H9 (cell line): ENCODE measurements at regions not wholly inside any gene's neighbourhood (a gene's known extent, or its start where the extent isn't known, plus 50 kb on each side); places are given as distances from the start of the nearest gene placed in this dataset.
A peak's percentile ranks its signal among the peaks of the same experiment; 100 is the strongest.

Source experiments
- DNase-seq: peaks from one replicate; pipeline ENCODE4 v3.0.0-alpha.2; 2017
- H2AFZ ChIP-seq: one replicate; pipeline ENCODE4 v1.6.1; 2013; ENCODE audit warnings: mild to moderate bottlenecking, low read length, control low read depth, moderate library complexity
- H2AK5ac ChIP-seq: 2 replicates; pipeline ENCODE4 v1.6.1; 2013; ENCODE audit warnings: low read length, control low read depth, mixed read lengths; ENCODE audit not compliant: insufficient read length
- H2BK120ac ChIP-seq: one replicate; pipeline ENCODE4 v1.6.1; 2013; ENCODE audit warnings: low read depth, mild to moderate bottlenecking, low read length, control low read depth, inconsistent platforms; ENCODE audit not compliant: poor library complexity, severe bottlenecking
- H2BK12ac ChIP-seq: 2 replicates; pipeline ENCODE4 v1.6.1; 2013; ENCODE audit warnings: low read length, control low read depth, mixed read lengths, low read depth; ENCODE audit not compliant: insufficient read length
- H2BK15ac ChIP-seq: 2 replicates; pipeline ENCODE4 v1.6.1; 2013; ENCODE audit warnings: low read depth, low read length, control low read depth
- H2BK20ac ChIP-seq: one replicate; pipeline ENCODE4 v1.6.1; 2013; ENCODE audit warnings: low read depth, mild to moderate bottlenecking, low read length, control low read depth, inconsistent platforms; ENCODE audit not compliant: poor library complexity, severe bottlenecking
- H2BK5ac ChIP-seq: 2 replicates; pipeline ENCODE4 v1.6.1; 2013; ENCODE audit warnings: low read length, control low read depth, mixed read lengths; ENCODE audit not compliant: insufficient read length
- H3K14ac ChIP-seq: 2 replicates; pipeline ENCODE4 v1.6.1; 2013; ENCODE audit warnings: low read length, control low read depth; ENCODE audit not compliant: insufficient read depth
- H3K18ac ChIP-seq: 2 replicates; pipeline ENCODE4 v1.6.1; 2013; ENCODE audit warnings: low read depth, mild to moderate bottlenecking, mixed read lengths, low read length, control low read depth; ENCODE audit not compliant: insufficient read length
- H3K23ac ChIP-seq: 2 replicates; pipeline ENCODE4 v1.6.1; 2013; ENCODE audit warnings: low read length, control low read depth, mixed read lengths, low read depth; ENCODE audit not compliant: insufficient read length
- H3K23me2 ChIP-seq: 2 replicates; pipeline ENCODE4 v1.6.1; 2013; ENCODE audit warnings: low read depth, mild to moderate bottlenecking, mixed read lengths, low read length, control low read depth; ENCODE audit not compliant: insufficient read length, poor library complexity, severe bottlenecking
- H3K27ac ChIP-seq: 2 replicates; pipeline ENCODE4 v1.5.1; 2013; ENCODE audit warnings: low read length, control low read depth, mixed read lengths, low read depth; ENCODE audit not compliant: insufficient read length
- H3K27me3 ChIP-seq: 2 replicates; pipeline ENCODE4 v1.6.1; 2013; ENCODE audit warnings: low read length, control low read depth, inconsistent platforms; ENCODE audit not compliant: insufficient read depth
- H3K4ac ChIP-seq: 2 replicates; pipeline ENCODE4 v1.6.1; 2013; ENCODE audit warnings: low read depth, mild to moderate bottlenecking, control low read depth, inconsistent platforms, low read length, moderate library complexity
- H3K4me1 ChIP-seq: 2 replicates; pipeline ENCODE4 v1.6.1; 2013; ENCODE audit warnings: low read length, control low read depth, inconsistent platforms; ENCODE audit not compliant: insufficient read depth
- H3K4me2 ChIP-seq: 2 replicates; pipeline ENCODE4 v1.6.1; 2013; ENCODE audit warnings: low read length, control low read depth, mixed read lengths; ENCODE audit not compliant: insufficient read length, insufficient read depth
- H3K56ac ChIP-seq: 2 replicates; pipeline ENCODE4 v1.6.1; 2013; ENCODE audit warnings: low read depth, mild to moderate bottlenecking, mixed read lengths, low read length, control low read depth; ENCODE audit not compliant: insufficient read length
- H3K79me1 ChIP-seq: 2 replicates; pipeline ENCODE4 v1.6.1; 2013; ENCODE audit warnings: low read depth, mild to moderate bottlenecking, moderate library complexity, low read length, control low read depth, inconsistent platforms; ENCODE audit not compliant: insufficient read depth, poor library complexity, severe bottlenecking
- H3K79me2 ChIP-seq: 2 replicates; pipeline ENCODE4 v1.6.1; 2013; ENCODE audit warnings: low read length, control low read depth, inconsistent platforms; ENCODE audit not compliant: insufficient read depth
- H3K9ac ChIP-seq: 2 replicates; pipeline ENCODE4 v1.6.1; 2013; ENCODE audit warnings: low read length, control low read depth, mixed read lengths; ENCODE audit not compliant: insufficient read length; ENCODE audit errors: extremely low read depth
- H3K9me3 ChIP-seq: one replicate; pipeline ENCODE4 v1.6.1; 2013; ENCODE audit warnings: low read depth, low read length, inconsistent platforms; ENCODE audit not compliant: control insufficient read depth
- H3T11ph ChIP-seq: one replicate; pipeline ENCODE4 v1.6.1; 2013; ENCODE audit warnings: mild to moderate bottlenecking, low read length, control low read depth, inconsistent platforms
- H4K20me1 ChIP-seq: one replicate; pipeline ENCODE4 v1.6.1; 2013; ENCODE audit not compliant: control insufficient read depth, insufficient read length, insufficient read depth
- H4K5ac ChIP-seq: 2 replicates; pipeline ENCODE4 v1.6.1; 2013; ENCODE audit warnings: low read depth, mild to moderate bottlenecking, mixed read lengths, low read length, control low read depth; ENCODE audit not compliant: insufficient read length
- H4K8ac ChIP-seq: replicated peaks from 2 replicates; pipeline ENCODE4 v1.6.1; 2013; ENCODE audit warnings: low read length, control low read depth, mixed read lengths, low read depth; ENCODE audit not compliant: insufficient read length
- H4K91ac ChIP-seq: 2 replicates; pipeline ENCODE4 v1.6.1; 2013; ENCODE audit warnings: low read depth, mild to moderate bottlenecking, moderate library complexity, mixed read lengths, low read length, control low read depth; ENCODE audit not compliant: insufficient read length
- H3K27ac Mint-ChIP-seq, 3 experiments: 2 replicates in 2 of 3; 3 replicates in 1 of 3; pipeline ENCODE4 v1.8.0; 2020 to 2021; ENCODE audit warnings: mixed read lengths in 3 of 3, mild to moderate bottlenecking in 1 of 3, moderate library complexity in 1 of 3
- H3K27me3 Mint-ChIP-seq: 2 replicates; pipeline ENCODE4 v1.8.0; 2021; ENCODE audit warnings: low read depth, mild to moderate bottlenecking, moderate library complexity, mixed read lengths
- H3K36me3 Mint-ChIP-seq, 3 experiments: 2 replicates in 2 of 3; 3 replicates in 1 of 3; pipeline ENCODE4 v1.8.0; 2020 to 2021; ENCODE audit warnings: low read depth in 3 of 3, mixed read lengths in 3 of 3; ENCODE audit not compliant: insufficient read depth in 1 of 3
- H3K4me1 Mint-ChIP-seq, 2 experiments: 2 replicates each; pipeline ENCODE4 v1.8.0; 2020; ENCODE audit warnings: mixed read lengths in 2 of 2
- H3K4me3 Mint-ChIP-seq, 2 experiments: 2 replicates in 1 of 2; 3 replicates in 1 of 2; pipeline ENCODE4 v1.8.0; 2020 to 2021; ENCODE audit warnings: mild to moderate bottlenecking in 2 of 2, mixed read lengths in 2 of 2, moderate library complexity in 1 of 2
- H3K9me3 Mint-ChIP-seq, 2 experiments: 2 replicates in 1 of 2; 3 replicates in 1 of 2; pipeline ENCODE4 v1.8.0; 2020; ENCODE audit warnings: mild to moderate bottlenecking in 2 of 2, mixed read lengths in 2 of 2, moderate library complexity in 1 of 2
- CTCF ChIP-seq: fragments of 200-600 bp; sonication (generic); conservative IDR thresholded peaks from 3 replicates; pipeline ENCODE4 v1.8.0; 2021; ENCODE audit warnings: antibody characterized with exemption, mild to moderate bottlenecking
- WGBS: extraction: QIAGEN DNeasy Blood & Tissue Kit; methylation state at CpG from one replicate; pipeline ENCODE4 v1.1.7; 2013; ENCODE audit warnings: missing lambda C conversion rate, low lambda C conversion rate, mixed read lengths; ENCODE audit not compliant: insufficient read length; ENCODE audit errors: extremely low coverage; 5-methylcytosine and 5-hydroxymethylcytosine counted together

GRCh38 chr14:104295681-104296387 lies 157.4 kb downstream of the KIF26A start:
- Histone ChIP-seq H4K5ac (no peak overlapping the region), H3K9ac (no peak overlapping the region), H3K79me2 (no peaks in the 10 kb centered on the region), H3K18ac (no peak overlapping the region), H4K8ac (no peak overlapping the region), H3T11ph (no peak overlapping the region), H3K23me2 (no peaks in the 10 kb centered on the region), H3K27me3 (no peaks in the 10 kb centered on the region), H4K91ac (no peak overlapping the region), H2BK120ac (no peak overlapping the region), H3K4ac (no peak overlapping the region), H2BK5ac (no peak overlapping the region), H3K27ac (no peak overlapping the region), H2AK5ac (no peak overlapping the region), H2BK15ac (no peak overlapping the region), H3K56ac (no peak overlapping the region), H3K14ac (no peak overlapping the region; the same call in 1 of the 2 replicates), H2BK12ac (no peak overlapping the region), H3K23ac (no peak overlapping the region), H3K4me2 (no peak overlapping the region), H2BK20ac (no peak overlapping the region), H3K79me1 (no peaks in the 10 kb centered on the region), H2AFZ (no peak overlapping the region), H3K4me1 (peaks cover 3% of the 10 kb centered on the region; the same call in 1 of the 2 replicates), H3K9me3 (no peaks in the 10 kb centered on the region), H4K20me1 (no peaks in the 10 kb centered on the region)
- no CpG with 5 or more reads among the region's 24 CpGs for WGBS
- peaks cover 0 to 9% of the 10 kb centered on the region in 2 experiments; a peak in 2 of 5 replicates for H3K9me3 Mint-ChIP-seq
- peak overlapping the region in 1 of 3 experiments; percentile 92; a peak in 2 of 7 replicates for H3K27ac Mint-ChIP-seq
- peak; percentile 15 for DNase-seq
- H3K4me1 Mint-ChIP-seq = peaks cover 34 to 39% of the 10 kb centered on the region in 2 experiments
- no peaks in the 10 kb centered on the region; the same call in 1 of the 2 replicates for H3K27me3 Mint-ChIP-seq
- no peaks in the 10 kb centered on the region for H3K36me3 Mint-ChIP-seq
- H3K4me3 Mint-ChIP-seq = no peak overlapping the region
- no peak for TF ChIP-seq CTCF
